GM18505 (cell line): ENCODE measurements at regions not wholly inside any gene's neighbourhood (a gene's known extent, or its start where the extent isn't known, plus 50 kb on each side); places are given as distances from the start of the nearest gene placed in this dataset.

Source experiments
- ATAC-seq: cut with Tn5 transposase; IDR thresholded peaks from one replicate; pipeline ENCODE4 v1.9.1; 2021; ENCODE audit not compliant: unreplicated experiment
- POLR2A ChIP-seq: IDR thresholded peaks from 4 replicates; pipeline ENCODE4 v1.6.1; 2011; ENCODE audit warnings: borderline replicate concordance; ENCODE audit not compliant: insufficient read depth, insufficient read length; ENCODE audit errors: extremely low read depth

DNA sequence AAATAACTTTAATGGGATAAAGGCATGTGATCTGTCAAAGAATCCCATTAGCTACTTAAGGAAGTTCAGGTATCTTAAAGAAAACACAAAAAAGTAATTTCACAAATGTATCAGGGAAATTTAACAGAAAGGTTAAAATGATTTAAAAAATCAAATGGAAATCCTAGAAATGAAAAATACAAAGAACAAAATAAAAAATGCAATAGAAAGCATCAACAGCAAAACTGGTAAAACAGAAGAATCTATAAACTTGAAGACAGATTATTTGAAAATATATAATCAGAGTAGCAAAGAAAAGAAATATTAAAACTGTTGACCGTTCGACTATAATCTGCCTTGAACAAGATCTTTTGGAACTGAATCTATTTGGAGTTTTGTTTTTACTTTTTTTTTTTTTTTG, 279.4 kb upstream of the SYT1 start:
- no peak for ATAC-seq
- TF ChIP-seq POLR2A, result no peak

DNA sequence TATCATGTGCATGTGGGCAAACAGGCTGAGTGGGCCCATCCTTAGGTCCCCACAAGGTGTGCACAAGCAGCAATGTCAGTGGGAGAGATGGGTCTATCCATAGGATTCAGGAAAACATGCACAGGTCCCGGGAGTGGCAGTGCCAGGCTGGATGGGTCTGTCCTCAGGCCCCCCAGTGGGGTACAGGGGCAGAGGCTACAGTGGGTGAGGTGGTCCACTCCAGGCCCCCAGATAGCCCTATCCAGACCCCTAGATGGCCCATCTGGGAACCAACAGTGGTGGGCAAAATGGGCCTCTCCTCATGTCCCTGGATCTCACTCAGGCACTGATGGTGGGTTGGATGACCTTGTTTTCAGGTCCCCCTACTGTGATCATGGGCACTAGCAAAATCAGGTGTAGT, 277.8 kb upstream of the SYT1 start:
- no peak for ATAC-seq
- TF ChIP-seq POLR2A, result no peak

DNA sequence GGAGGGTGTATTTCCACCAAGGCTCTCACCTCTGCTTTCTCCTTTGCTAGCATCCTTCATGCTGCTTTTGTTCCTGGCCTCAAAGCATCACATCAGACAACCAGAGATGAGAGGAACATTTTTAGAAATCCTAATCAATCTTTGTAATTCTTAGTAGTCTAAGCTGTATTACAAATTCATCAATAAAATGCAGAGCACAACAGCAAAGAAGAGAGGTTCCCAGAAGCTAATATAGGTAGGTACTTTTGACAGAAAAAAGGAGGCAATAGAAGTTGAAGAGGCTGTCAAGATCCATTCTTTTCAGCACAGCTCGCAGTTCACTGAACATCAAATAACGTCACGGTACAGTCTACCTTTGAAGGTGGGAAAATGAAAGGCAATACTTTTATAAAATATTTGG, 265.2 kb upstream of the SYT1 start:
- no peak for TF ChIP-seq POLR2A
- ATAC-seq, result no peak

DNA sequence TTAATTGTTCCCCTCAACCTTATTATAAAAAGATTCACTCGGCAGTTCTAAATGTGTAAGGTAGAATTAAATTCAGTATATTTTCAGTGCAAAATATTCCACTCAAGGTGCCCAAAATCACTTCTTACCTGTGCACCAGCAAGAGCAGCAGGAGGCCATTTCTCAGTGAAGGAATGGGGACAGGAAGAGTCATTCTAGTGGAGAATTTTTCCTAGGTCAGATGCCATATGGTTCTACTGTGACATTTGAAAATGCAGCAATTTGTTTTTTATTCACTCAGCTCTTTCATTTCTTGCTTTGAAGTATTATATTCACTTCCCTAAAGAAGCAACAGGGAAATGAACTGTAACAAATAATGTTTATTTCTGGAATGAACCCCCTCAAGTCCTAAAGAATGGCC, 264.0 kb upstream of the SYT1 start:
- TF ChIP-seq POLR2A, result no peak
- ATAC-seq, result no peak

DNA sequence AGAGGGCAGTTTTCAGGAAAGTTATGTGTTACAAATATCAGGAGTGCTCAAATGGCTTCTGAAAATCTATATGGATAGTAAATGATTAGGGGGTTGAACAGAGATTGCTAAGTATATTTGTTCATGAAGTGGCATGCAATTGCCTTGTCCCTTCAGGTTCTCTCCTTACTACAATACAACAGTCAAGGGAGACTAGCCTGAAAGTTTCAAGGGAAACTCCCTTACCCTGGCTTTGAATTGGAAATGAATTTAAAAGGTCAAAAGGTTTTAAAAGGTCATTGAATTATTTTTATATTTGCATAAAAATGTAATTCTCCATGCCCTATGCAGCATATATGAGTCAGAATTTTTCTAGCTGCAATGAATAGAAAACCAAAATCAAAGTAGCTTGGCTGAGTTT, 253.1 kb upstream of the SYT1 start:
- no peak for ATAC-seq
- TF ChIP-seq POLR2A, result no peak

DNA sequence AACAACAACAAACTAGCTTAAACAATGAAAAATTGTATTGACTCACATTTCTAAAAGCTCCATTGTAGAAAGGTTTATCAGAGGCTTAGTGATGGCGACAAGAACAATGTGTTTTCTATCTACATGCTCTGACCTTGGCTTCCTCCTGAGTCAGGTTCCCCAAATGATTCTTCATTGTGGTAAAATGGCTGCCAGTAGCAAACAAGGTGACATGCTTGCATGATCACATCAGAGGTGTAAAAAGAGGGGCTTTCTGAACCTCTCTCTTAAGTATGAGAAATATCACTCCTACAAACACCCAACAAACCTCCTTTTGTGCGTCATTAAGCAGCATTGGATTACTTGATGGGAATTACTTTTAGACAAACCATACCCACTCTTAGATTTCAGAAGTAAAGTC, 252.4 kb upstream of the SYT1 start:
- TF ChIP-seq POLR2A, result no peak
- ATAC-seq, result no peak

DNA sequence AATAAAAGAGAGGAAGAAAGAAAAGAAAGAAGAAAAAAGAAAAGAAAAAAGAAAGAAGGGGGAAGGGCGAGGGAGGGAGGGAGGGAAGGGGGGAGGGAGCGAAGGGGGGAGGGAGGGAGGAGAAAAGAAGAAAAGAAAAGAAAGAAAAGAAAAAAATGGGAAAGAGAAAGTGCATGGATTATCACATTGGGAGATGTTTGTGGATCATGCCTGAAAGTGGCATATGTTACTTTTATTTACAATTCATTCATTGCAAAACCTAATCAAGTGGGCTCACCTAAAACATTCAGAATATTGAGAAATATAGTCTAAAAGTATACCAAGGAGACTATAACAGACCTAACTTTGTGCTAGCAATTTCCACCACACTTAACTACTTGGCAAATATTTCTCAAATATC, 246.9 kb upstream of the SYT1 start:
- TF ChIP-seq POLR2A, result no peak
- no peak for ATAC-seq

DNA sequence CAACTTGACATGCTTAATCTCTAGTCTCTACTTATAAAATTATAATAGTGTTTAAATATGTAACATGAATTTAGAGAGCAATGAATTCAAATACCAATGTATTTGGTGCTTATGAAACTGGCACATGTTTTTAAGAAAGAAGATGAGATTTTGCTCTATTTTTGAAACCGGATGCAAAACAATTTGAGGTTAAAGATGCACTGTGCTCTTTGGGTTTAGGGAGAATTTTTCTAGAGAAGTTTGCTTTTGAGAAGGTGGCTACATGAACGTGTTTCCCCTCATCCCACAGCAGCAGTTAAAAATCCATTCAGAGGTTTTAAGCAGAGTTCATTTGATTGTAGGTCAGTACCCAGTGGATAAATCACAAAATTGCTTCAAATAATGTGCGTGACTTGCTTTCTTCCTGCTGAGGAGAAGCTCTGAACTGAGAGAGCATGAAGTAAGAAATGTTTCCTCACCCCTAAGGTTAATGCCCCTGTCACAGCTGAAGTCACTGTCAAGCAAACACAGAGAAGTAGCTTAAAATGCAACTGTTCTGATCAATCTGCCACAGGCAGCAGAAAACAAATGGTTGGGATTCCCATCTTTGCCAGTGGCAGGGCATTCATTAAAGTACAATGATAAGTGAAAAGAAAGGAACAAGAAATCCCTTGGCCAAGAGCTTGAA, 241.9 kb upstream of the SYT1 start:
- no peak for TF ChIP-seq POLR2A
- ATAC-seq, result no peak

DNA sequence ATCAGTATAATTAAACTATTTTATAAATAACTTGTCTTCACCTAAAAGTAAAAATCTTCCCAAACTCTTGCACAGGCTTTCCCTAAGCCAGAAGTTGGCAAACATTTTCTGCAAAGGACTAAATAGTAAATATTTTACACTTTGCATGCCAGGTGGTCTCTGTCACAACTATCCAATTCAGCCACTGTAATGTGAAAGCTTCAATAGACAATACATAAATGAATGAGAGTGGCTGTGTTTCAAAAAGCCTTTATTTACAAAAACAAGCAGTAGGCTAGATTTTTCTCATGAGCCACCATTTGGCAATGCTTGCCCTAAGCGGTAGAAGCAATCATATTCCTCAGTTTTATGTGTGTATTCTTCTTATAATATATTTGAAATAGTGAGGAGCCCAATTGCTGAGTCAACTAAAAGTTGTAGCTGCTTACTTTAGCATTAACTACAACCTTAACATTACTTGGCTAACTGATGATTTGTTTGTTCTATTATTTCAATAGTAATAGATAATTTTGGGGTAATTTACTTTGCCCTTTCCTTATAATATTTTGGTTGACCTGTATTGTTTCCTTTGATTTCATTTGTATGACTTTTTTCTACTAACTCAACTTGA, 236.0 kb upstream of the SYT1 start:
- ATAC-seq, result no peak
- no peak for TF ChIP-seq POLR2A

DNA sequence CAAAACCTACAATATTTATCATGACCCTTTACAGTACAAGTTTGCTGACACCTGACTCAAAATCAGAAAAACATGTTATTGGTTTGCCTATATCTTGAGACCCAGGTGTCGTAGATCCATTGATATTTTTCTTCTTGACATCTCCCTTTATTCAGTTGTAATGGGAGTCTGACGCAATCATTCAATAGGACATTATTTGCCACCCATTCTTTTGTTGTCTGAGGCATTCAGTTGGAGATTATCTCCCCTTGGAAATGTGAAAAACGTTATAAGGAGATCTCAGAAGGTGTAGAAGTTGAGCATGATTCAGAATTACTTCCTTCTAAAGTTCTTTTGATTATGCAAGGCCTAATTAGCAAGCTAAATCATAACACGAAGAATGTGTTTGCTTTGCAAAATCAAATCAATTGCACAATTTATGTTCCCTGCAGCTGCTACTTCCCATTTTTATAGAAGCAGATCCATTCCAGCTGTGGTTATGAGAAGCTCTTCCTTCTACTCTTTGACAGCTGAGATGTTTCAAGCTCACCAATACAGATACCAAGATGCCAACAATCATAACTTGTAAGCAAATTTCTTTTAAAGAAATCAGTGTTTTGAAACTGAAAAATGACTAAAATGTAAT, 228.2 kb upstream of the SYT1 start:
- TF ChIP-seq POLR2A, result no peak
- ATAC-seq, result no peak

DNA sequence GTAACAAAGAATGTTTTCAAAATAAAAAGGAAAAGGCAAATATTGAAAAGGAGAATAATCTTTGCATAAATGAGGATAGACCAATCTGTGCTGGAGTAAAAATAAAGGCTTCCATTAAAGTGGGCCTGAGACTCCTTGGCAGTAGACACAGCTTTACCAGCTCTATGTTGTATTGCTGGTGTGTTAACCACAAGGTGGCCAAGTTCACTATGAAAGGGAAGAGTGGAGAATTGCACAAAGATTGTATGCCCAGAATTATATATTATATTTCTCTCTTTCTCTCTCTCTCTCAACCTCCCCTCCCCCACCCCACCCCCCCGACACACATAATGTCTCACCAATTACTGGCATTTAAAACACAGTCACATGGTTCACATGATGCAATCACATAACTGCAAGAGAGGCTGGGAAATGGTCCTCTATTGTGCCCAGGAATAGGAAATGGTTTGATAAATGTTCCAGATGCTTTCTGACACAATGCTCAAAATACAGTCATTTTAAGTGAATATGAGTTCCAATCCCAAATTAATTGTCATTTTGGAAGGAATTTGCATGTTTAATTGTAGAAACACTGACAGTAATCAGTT, 222.6 kb upstream of the SYT1 start:
- ATAC-seq, result no peak
- no peak for TF ChIP-seq POLR2A

DNA sequence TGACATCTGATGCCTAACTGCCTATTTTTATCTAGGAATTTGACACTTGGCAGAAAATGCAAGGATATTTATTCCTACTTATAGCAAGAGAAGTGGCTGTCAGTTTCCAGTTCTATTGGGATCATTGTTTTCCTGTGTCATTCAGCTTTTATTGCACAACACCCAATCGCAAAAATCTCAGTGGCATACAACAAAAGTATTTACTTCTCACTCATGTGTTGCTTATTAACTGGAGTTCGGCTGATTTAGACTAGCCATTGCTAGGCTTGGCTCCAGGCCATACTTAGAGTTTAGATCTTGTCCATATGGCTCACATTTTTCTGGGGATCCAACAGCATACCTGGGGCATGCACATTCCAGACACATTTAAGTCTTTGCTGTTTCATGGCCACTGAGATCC, 218.6 kb upstream of the SYT1 start:
- no peak for TF ChIP-seq POLR2A
- no peak for ATAC-seq

DNA sequence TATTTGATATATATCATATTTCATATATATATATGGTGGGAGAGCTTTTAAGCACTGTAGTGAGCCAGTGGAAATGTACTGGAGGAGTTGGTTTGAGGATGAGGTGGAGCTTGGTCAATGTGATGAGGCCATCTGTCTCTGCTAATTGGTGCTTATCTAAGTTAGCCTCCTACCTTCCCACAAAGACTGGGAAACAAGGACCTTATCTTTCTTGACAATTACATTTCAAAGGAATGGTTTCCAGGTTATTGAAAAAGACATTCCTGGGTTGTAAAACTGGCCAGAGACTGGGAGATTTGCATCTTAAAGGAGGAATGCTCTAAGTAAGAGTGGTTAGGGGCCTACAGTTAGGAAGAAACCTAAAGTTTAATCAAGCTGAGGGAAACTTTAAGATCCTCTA, 212.8 kb upstream of the SYT1 start:
- ATAC-seq, result no peak

DNA sequence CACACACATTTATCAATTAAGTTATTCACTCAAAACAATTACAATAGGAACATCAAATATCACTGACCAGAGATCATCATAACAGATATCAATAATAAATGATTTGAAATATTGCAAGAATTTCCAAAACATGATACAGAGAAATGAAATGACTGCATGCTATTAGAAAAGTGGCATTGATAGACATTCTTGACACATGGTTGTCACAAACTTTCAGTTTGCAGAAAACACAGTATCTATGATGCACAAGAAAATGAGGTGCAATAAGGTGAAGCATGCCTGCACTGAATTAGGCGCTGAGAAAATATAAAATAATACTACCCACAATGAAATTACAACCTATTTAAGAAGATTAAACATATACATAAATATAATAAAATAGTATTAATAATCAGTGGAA, 198.0 kb upstream of the SYT1 start:
- no peak for TF ChIP-seq POLR2A
- ATAC-seq, result no peak

More for the DNA sequence above, 212.8 kb upstream of the SYT1 start:
- TF ChIP-seq POLR2A, result no peak
